ENCODE measurements at regions not wholly inside any gene's neighbourhood (a gene's known extent, or its start where the extent isn't known, plus 50 kb on each side); places are given as distances from the start of the nearest gene placed in this dataset.

GRCh38 chr2:129756276-129756675, 223.2 kb upstream of the RAB6C start:
- no peaks in the 10 kb centered on the region for H3K27me3 ChIP-seq (ENCODE audit: insufficient read depth, low read length)
- H3K79me2 ChIP-seq (ENCODE audit: control insufficient read depth, insufficient read depth, low read length, unreplicated experiment) = no peaks in the 10 kb centered on the region
- no peak overlapping the region for H3K27ac ChIP-seq (ENCODE audit: low read depth, low read length)
- no peak overlapping the region for H3K4me3 ChIP-seq (ENCODE audit: low read depth, low read length)
- no peaks in the 10 kb centered on the region for H3K36me3 ChIP-seq (ENCODE audit: insufficient read depth, low read length)
- no peaks in the 10 kb centered on the region for H3K4me1 ChIP-seq (ENCODE audit: control insufficient read depth, insufficient read depth, low read length, unreplicated experiment)
- no peak overlapping the region for H2AFZ ChIP-seq (ENCODE audit: low read length, unreplicated experiment)

DNA sequence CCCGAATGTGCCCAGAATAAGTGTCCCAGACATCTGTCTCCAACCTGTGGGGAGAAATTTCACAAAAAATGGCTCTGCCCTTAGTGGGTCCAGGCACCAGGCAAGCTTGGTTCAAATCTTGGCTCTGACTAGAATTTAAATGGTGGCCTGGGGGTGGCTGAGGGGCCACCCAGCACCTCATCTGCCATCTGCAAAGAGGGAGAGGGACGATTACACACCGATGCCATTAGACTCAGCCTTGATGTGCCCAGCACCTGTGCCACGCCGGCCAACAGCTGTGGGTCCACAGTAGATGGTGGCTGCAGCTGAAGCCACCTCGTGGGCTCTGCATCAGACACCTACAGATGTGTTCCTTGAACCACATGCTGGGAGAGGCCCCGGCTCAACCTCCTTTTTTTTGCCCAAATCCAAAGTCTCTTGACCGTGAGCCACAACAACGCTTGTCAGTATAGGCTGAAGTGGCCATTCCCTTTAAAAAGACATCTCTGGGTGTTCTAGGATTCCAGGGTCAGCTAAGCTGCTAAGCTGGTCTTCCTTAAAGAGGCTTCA, 222.0 kb upstream of the RAB6C start:
- Histone ChIP-seq H3K4me3 (ENCODE audit: low read depth, low read length) (no peak overlapping the region), H3K4me1 (ENCODE audit: control insufficient read depth, insufficient read depth, low read length, unreplicated experiment) (no peaks in the 10 kb centered on the region), H3K27me3 (ENCODE audit: insufficient read depth, low read length) (no peaks in the 10 kb centered on the region), H3K36me3 (ENCODE audit: insufficient read depth, low read length) (no peaks in the 10 kb centered on the region), H2AFZ (ENCODE audit: low read length, unreplicated experiment) (no peak overlapping the region), H3K79me2 (ENCODE audit: control insufficient read depth, insufficient read depth, low read length, unreplicated experiment) (no peaks in the 10 kb centered on the region), H3K27ac (ENCODE audit: low read depth, low read length) (no peak overlapping the region)

- no peak overlapping the region for H3K27ac ChIP-seq (ENCODE audit: low read depth, low read length)
- peak overlapping the region; percentile 49; the same call in 1 of the 2 replicates for H3K4me3 ChIP-seq (ENCODE audit: low read depth, low read length)
- H2AFZ ChIP-seq (ENCODE audit: low read length, unreplicated experiment) = no peak overlapping the region
- no peaks in the 10 kb centered on the region for H3K27me3 ChIP-seq (ENCODE audit: insufficient read depth, low read length)
- no peaks in the 10 kb centered on the region for H3K79me2 ChIP-seq (ENCODE audit: control insufficient read depth, insufficient read depth, low read length, unreplicated experiment)
- H3K36me3 ChIP-seq (ENCODE audit: insufficient read depth, low read length) = no peaks in the 10 kb centered on the region
- H3K4me1 ChIP-seq (ENCODE audit: control insufficient read depth, insufficient read depth, low read length, unreplicated experiment) = no peaks in the 10 kb centered on the region
These were observed 221.3 kb upstream of the RAB6C start for GRCh38 chr2:129757915-129758783.

DNA sequence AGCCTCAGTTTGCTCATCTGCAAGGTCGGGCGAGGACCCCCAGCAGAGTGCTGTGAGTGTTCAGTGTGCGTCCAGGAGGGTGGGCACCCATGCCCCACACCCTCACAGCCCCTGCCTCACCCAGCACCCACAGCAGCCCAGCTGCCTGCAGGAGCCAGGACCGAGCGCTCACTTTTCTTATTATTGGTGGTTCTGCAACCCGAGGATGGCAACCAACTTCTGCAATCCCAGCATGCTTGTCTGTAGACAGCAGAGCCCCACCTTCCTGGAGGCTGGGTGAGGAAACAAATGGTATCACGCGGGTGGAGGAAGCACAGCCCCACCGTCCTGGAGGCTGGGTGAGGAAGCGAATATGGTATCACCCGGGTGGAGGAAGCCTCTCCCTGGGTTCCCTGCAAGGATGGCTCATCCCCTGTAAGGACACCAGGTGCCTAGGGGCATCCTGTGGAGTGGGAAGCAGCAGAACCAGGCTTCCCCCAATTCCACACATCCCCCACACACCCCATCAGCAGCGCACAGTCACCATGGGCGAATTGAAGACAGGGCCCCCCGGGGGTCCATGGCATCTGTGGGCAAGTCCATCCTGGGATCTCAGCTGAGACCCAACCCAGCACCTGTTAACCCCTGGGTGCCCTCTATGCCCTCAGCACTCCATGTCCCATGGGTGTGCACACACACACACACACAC, 220.5 kb upstream of the RAB6C start:
- Histone ChIP-seq H3K4me1 (ENCODE audit: control insufficient read depth, insufficient read depth, low read length, unreplicated experiment) (no peaks in the 10 kb centered on the region), H3K27ac (ENCODE audit: low read depth, low read length) (no peak overlapping the region), H3K79me2 (ENCODE audit: control insufficient read depth, insufficient read depth, low read length, unreplicated experiment) (no peaks in the 10 kb centered on the region), H3K4me3 (ENCODE audit: low read depth, low read length) (peak overlapping the region; percentile 49; the same call in 1 of the 2 replicates), H3K36me3 (ENCODE audit: insufficient read depth, low read length) (no peaks in the 10 kb centered on the region), H2AFZ (ENCODE audit: low read length, unreplicated experiment) (no peak overlapping the region), H3K27me3 (ENCODE audit: insufficient read depth, low read length) (no peaks in the 10 kb centered on the region)

- Histone ChIP-seq H3K27ac (ENCODE audit: low read depth, low read length) (no peak overlapping the region), H3K4me1 (ENCODE audit: control insufficient read depth, insufficient read depth, low read length, unreplicated experiment) (no peaks in the 10 kb centered on the region), H2AFZ (ENCODE audit: low read length, unreplicated experiment) (no peak overlapping the region), H3K36me3 (ENCODE audit: insufficient read depth, low read length) (no peaks in the 10 kb centered on the region), H3K4me3 (ENCODE audit: low read depth, low read length) (no peak overlapping the region), H3K79me2 (ENCODE audit: control insufficient read depth, insufficient read depth, low read length, unreplicated experiment) (no peaks in the 10 kb centered on the region), H3K27me3 (ENCODE audit: insufficient read depth, low read length) (no peaks in the 10 kb centered on the region)
These were observed 219.9 kb upstream of the RAB6C start for GRCh38 chr2:129759472-129760010.

DNA sequence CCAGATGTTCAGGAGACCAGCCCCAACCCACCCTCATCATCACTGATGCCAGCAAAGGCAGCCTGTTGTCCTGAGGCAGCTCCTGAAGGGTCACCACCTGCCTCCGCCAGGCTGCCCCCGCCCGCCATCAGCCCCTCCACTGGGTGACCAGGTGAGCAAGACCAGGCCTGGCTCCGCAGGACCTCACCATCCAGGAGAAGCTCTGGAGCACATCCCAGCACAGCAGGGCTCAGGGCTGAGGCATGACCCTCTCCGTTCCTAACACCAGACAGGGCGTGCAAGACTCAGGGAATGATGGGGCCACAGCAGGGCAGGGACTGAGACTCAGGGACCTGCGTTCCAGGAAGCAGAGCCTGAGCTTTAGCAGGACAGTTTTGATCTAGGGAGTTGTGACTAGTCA, 218.8 kb upstream of the RAB6C start:
- H3K27ac ChIP-seq (ENCODE audit: low read depth, low read length) = no peak overlapping the region
- no peaks in the 10 kb centered on the region for H3K27me3 ChIP-seq (ENCODE audit: insufficient read depth, low read length)
- H3K79me2 ChIP-seq (ENCODE audit: control insufficient read depth, insufficient read depth, low read length, unreplicated experiment) = no peaks in the 10 kb centered on the region
- no peak overlapping the region for H3K4me3 ChIP-seq (ENCODE audit: low read depth, low read length)
- no peaks in the 10 kb centered on the region for H3K4me1 ChIP-seq (ENCODE audit: control insufficient read depth, insufficient read depth, low read length, unreplicated experiment)
- H3K36me3 ChIP-seq (ENCODE audit: insufficient read depth, low read length) = no peaks in the 10 kb centered on the region
- no peak overlapping the region for H2AFZ ChIP-seq (ENCODE audit: low read length, unreplicated experiment)

DNA sequence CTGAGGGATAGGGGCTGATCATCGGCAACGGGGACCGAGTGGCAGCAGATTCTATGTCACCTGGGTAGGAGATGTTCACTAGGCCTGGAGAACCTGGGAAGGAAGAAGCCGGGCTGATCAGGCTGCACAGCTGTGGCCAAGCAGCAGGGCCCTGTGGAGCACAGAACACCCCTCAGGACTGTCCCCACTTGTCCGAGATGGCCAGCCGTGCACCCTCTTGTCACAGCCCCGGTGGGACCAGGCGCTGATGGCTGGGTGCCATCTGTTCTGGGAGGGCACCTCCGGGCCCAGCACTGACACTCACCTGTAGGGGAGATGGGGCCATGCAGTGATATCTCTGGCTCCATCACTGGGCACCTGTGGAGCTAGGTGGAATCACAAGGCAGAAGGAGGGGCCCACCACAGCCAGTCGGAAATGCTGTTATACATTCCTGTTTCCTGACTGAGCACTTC, 217.9 kb upstream of the RAB6C start:
- Histone ChIP-seq H3K27me3 (ENCODE audit: insufficient read depth, low read length) (no peaks in the 10 kb centered on the region), H3K27ac (ENCODE audit: low read depth, low read length) (no peak overlapping the region), H2AFZ (ENCODE audit: low read length, unreplicated experiment) (no peak overlapping the region)

GRCh38 chr2:129762386-129763189, 216.9 kb upstream of the RAB6C start:
- Histone ChIP-seq H3K4me3 (ENCODE audit: low read depth, low read length) (no peak overlapping the region), H3K27me3 (ENCODE audit: insufficient read depth, low read length) (no peaks in the 10 kb centered on the region), H3K36me3 (ENCODE audit: insufficient read depth, low read length) (no peaks in the 10 kb centered on the region), H3K27ac (ENCODE audit: low read depth, low read length) (no peak overlapping the region), H3K79me2 (ENCODE audit: control insufficient read depth, insufficient read depth, low read length, unreplicated experiment) (no peaks in the 10 kb centered on the region), H2AFZ (ENCODE audit: low read length, unreplicated experiment) (no peak overlapping the region), H3K4me1 (ENCODE audit: control insufficient read depth, insufficient read depth, low read length, unreplicated experiment) (no peaks in the 10 kb centered on the region)

More for the DNA sequence above, 217.9 kb upstream of the RAB6C start:
- Histone ChIP-seq H3K4me3 (ENCODE audit: low read depth, low read length) (no peak overlapping the region), H3K36me3 (ENCODE audit: insufficient read depth, low read length) (no peaks in the 10 kb centered on the region), H3K79me2 (ENCODE audit: control insufficient read depth, insufficient read depth, low read length, unreplicated experiment) (no peaks in the 10 kb centered on the region), H3K4me1 (ENCODE audit: control insufficient read depth, insufficient read depth, low read length, unreplicated experiment) (no peaks in the 10 kb centered on the region)

- H3K27me3 ChIP-seq (ENCODE audit: insufficient read depth, low read length) = no peaks in the 10 kb centered on the region
These were observed 216.1 kb upstream of the RAB6C start for GRCh38 chr2:129763190-129763846.

DNA sequence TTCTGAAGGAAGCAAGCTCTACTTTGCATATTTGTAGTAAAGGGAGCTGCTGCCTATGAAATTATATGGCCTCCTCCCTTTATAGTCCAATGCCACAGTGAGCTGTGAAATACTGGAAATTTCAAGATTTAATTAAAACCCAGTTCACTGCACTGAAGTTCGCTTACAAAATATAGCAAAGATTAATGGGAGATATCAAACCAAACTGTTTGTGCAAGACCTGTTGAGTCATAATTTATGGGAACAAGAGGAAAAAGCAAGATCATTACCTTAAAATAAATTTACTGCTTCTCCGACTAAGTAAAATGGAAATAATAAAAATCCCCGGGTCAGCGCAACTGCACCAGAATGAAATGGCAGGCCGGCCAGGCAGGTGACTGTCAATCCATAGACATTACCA, 215.5 kb upstream of the RAB6C start:
- no peaks in the 10 kb centered on the region for H3K4me1 ChIP-seq (ENCODE audit: control insufficient read depth, insufficient read depth, low read length, unreplicated experiment)

More at GRCh38 chr2:129763190-129763846, 216.1 kb upstream of the RAB6C start:
- H3K36me3 ChIP-seq (ENCODE audit: insufficient read depth, low read length) = no peaks in the 10 kb centered on the region
- H3K4me1 ChIP-seq (ENCODE audit: control insufficient read depth, insufficient read depth, low read length, unreplicated experiment) = no peaks in the 10 kb centered on the region
- H3K4me3 ChIP-seq (ENCODE audit: low read depth, low read length) = no peak overlapping the region
- no peak overlapping the region for H3K27ac ChIP-seq (ENCODE audit: low read depth, low read length)
- no peak overlapping the region for H2AFZ ChIP-seq (ENCODE audit: low read length, unreplicated experiment)
- no peaks in the 10 kb centered on the region for H3K79me2 ChIP-seq (ENCODE audit: control insufficient read depth, insufficient read depth, low read length, unreplicated experiment)

More for the DNA sequence above, 215.5 kb upstream of the RAB6C start:
- Histone ChIP-seq H3K27me3 (ENCODE audit: insufficient read depth, low read length) (no peaks in the 10 kb centered on the region), H3K4me3 (ENCODE audit: low read depth, low read length) (no peak overlapping the region), H2AFZ (ENCODE audit: low read length, unreplicated experiment) (no peak overlapping the region), H3K27ac (ENCODE audit: low read depth, low read length) (no peak overlapping the region), H3K36me3 (ENCODE audit: insufficient read depth, low read length) (no peaks in the 10 kb centered on the region), H3K79me2 (ENCODE audit: control insufficient read depth, insufficient read depth, low read length, unreplicated experiment) (no peaks in the 10 kb centered on the region)
